A673 (cell line): ENCODE measurements at regions not wholly inside any gene's neighbourhood (a gene's known extent, or its start where the extent isn't known, plus 50 kb on each side); places are given as distances from the start of the nearest gene placed in this dataset.

ENCODE experiments used
- BruUV-seq: library from RNA; stranded (reverse); fragments of 400-500 nt; replicated peaks from 2 replicates; lab custom pipeline; 2021; lab: Mats Ljungman, UMichigan
- CTCF ChIA-PET: fragments of 300-600 bp; sonication (Branson Sonifier 250); formaldehyde crosslinking; loops from one replicate; lab custom pipeline; 2022; ENCODE audit warnings: antibody characterized with exemption; lab: Charles Lee
- POLR2A ChIA-PET: fragments of 300-600 bp; sonication (Branson Sonifier 250); formaldehyde crosslinking; loops from one replicate; lab custom pipeline; 2022; ENCODE audit warnings: antibody characterized with exemption; ENCODE audit not compliant: low non-redundant PET; lab: Charles Lee
- DNase-seq: peaks from one replicate; pipeline ENCODE4 v3.0.0-alpha.2; 2015; ENCODE audit warnings: low spot score
- H3K27ac ChIP-seq: fragments of 200-600 bp; sonication (generic); 2 replicates; pipeline ENCODE4 v1.5.1; 2016; ENCODE audit warnings: mixed run types, low read depth, mild to moderate bottlenecking, mixed read lengths, antibody characterized with exemption, low read length; ENCODE audit not compliant: poor library complexity, severe bottlenecking
- H3K27me3 ChIP-seq: fragments of 200-600 bp; sonication (generic); replicated peaks from 2 replicates; pipeline ENCODE4 v1.6.1; 2017; ENCODE audit warnings: mixed run types, low read depth, mild to moderate bottlenecking, mixed read lengths, antibody characterized with exemption, low read length; ENCODE audit not compliant: insufficient read depth, poor library complexity
- H3K36me3 ChIP-seq: fragments of 200-600 bp; sonication (generic); 2 replicates; pipeline ENCODE4 v1.6.1; 2016; ENCODE audit warnings: mixed run types, mild to moderate bottlenecking, mixed read lengths, antibody characterized with exemption, low read length; ENCODE audit not compliant: insufficient read depth, poor library complexity, severe bottlenecking
- H3K4me1 ChIP-seq: fragments of 200-600 bp; sonication (generic); 2 replicates; pipeline ENCODE4 v1.6.1; 2017; ENCODE audit warnings: mixed run types, mild to moderate bottlenecking, mixed read lengths, antibody characterized with exemption, low read length; ENCODE audit not compliant: insufficient read depth, poor library complexity, severe bottlenecking
- H3K4me3 ChIP-seq: fragments of 200-600 bp; sonication (generic); 2 replicates; pipeline ENCODE4 v1.5.1; 2016; ENCODE audit warnings: low read depth, mixed run types, mild to moderate bottlenecking, mixed read lengths, low read length; ENCODE audit not compliant: poor library complexity, severe bottlenecking
- H3K9me3 ChIP-seq: fragments of 200-600 bp; sonication (generic); 2 replicates; pipeline ENCODE4 v1.6.1; 2016; ENCODE audit warnings: mixed run types, low read depth, mild to moderate bottlenecking, mixed read lengths, antibody characterized with exemption, low read length; ENCODE audit not compliant: poor library complexity, severe bottlenecking
- EZH2 ChIP-seq: fragments of 200-600 bp; sonication (generic); IDR thresholded peaks from 2 replicates; pipeline ENCODE4 v1.6.1; 2017; ENCODE audit warnings: borderline replicate concordance, low read depth, mild to moderate bottlenecking, mixed read lengths, antibody characterized with exemption, low read length; ENCODE audit not compliant: poor library complexity, severe bottlenecking
- intact Hi-C: fragments of 100-400 bp; cut with micrococcal nuclease; formaldehyde crosslinking; loops from one replicate; pipeline ENCODE4 v1.10.0; 2022; ENCODE audit not compliant: unreplicated experiment
- TF ChIP-seq, protein P1 (sequence below): fragments of 300-800, 200-600 bp; sonication (generic); conservative IDR thresholded peaks from 2 replicates; pipeline ENCODE4 v1.5.1; 2017; ENCODE audit warnings: low read depth, mild to moderate bottlenecking, antibody characterized with exemption, low read length, moderate library complexity, mixed read lengths

DNA sequence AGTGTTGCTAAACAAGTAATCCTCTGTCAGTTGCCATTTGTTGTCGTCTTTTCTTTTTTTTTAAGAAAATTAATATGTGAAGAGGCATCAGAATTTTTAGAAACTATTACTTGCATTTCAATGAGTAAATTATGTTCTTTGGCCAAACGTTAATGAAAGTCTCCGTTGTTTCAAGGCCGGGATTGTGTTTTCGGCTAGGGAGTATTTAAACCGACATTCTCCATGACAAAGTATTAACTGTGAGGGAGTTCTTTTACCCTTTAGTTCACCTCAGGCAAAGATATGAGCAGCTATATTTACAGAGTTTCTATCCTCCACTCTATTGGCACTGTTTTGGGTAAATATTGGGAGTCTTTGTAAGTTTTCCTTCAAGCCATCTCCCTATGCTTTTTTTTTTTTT is 668.9 kb downstream of the METTL15 start:
- H3K27me3 ChIP-seq, result no peaks in the 10 kb centered on the region
- ChIA-PET POLR2A (no interaction called here), CTCF (no interaction called here)
- no peak for TF ChIP-seq EZH2
- H3K36me3 ChIP-seq, result no peaks in the 10 kb centered on the region
- intact Hi-C loops, result no loop called here
- H3K27ac ChIP-seq, result no peak overlapping the region
- H3K9me3 ChIP-seq, result peaks cover 21% of the 10 kb centered on the region
- no peaks in the 10 kb centered on the region for H3K4me1 ChIP-seq
- BruUV-seq, result no TSS peak
- DNase-seq, result no peak
- H3K4me3 ChIP-seq, result no peak overlapping the region

DNA sequence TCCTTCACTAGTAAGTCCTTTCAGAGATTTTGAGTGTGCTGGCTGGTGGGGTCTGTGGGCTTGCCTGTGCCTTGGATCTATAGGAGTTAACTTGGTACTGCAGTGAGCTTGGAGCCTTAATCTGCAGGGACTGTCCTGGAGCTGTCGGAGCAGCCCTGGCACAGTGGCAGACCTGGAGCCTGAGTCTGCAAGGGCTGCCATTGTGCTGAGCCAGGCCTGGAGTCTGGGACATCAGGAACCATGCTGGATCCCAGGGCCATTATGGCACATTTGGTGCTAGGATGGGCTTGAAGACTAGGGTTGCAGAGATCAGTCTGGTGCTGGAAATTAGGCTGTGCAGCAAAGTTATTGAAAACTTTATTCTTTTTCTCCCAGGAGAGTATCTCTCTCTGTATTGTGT is 665.4 kb downstream of the METTL15 start:
- DNase-seq, result no peak

DNA sequence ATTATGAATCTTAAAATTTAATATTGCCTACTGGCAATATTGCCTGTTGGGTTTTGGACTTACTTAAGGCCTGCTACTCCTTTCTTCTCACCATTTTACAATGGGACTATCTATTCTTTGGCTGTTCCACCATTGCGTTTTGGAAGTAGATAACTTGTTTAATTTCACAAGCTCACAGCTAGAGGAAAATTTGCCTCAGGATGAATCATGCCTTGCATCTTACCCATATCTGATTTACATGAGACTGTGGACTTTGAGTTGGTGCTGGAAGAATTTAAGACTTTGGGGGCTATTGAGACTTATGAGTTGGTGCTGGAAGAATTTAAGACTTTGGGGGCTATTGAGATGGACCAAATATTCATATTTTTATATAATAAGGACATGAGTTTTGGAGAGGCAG is 662.6 kb downstream of the METTL15 start:
- Histone ChIP-seq H3K27me3 (no peaks in the 10 kb centered on the region), H3K9me3 (peaks cover 15% of the 10 kb centered on the region), H3K4me1 (no peaks in the 10 kb centered on the region), H3K36me3 (no peaks in the 10 kb centered on the region), H3K27ac (no peak overlapping the region), H3K4me3 (no peak overlapping the region)
- TF ChIP-seq, protein P1, sequence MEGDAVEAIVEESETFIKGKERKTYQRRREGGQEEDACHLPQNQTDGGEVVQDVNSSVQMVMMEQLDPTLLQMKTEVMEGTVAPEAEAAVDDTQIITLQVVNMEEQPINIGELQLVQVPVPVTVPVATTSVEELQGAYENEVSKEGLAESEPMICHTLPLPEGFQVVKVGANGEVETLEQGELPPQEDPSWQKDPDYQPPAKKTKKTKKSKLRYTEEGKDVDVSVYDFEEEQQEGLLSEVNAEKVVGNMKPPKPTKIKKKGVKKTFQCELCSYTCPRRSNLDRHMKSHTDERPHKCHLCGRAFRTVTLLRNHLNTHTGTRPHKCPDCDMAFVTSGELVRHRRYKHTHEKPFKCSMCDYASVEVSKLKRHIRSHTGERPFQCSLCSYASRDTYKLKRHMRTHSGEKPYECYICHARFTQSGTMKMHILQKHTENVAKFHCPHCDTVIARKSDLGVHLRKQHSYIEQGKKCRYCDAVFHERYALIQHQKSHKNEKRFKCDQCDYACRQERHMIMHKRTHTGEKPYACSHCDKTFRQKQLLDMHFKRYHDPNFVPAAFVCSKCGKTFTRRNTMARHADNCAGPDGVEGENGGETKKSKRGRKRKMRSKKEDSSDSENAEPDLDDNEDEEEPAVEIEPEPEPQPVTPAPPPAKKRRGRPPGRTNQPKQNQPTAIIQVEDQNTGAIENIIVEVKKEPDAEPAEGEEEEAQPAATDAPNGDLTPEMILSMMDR, result no peak
- TF ChIP-seq EZH2, result no peak
- BruUV-seq, result no TSS peak
- intact Hi-C loops, result no loop called here
- ChIA-PET CTCF (no interaction called here), POLR2A (no interaction called here)
- DNase-seq, result no peak

More for the DNA sequence above, 665.4 kb downstream of the METTL15 start:
- CTCF ChIA-PET, result no interaction called here
- Histone ChIP-seq H3K4me3 (no peak overlapping the region), H3K4me1 (no peaks in the 10 kb centered on the region), H3K27ac (no peak overlapping the region), H3K9me3 (peaks cover 15% of the 10 kb centered on the region), H3K36me3 (no peaks in the 10 kb centered on the region), H3K27me3 (no peaks in the 10 kb centered on the region)
- TF ChIP-seq EZH2, result no peak
- TF ChIP-seq, protein P1, result no peak
- intact Hi-C loops, result no loop called here
- POLR2A ChIA-PET, result no interaction called here
- no TSS peak for BruUV-seq

DNA sequence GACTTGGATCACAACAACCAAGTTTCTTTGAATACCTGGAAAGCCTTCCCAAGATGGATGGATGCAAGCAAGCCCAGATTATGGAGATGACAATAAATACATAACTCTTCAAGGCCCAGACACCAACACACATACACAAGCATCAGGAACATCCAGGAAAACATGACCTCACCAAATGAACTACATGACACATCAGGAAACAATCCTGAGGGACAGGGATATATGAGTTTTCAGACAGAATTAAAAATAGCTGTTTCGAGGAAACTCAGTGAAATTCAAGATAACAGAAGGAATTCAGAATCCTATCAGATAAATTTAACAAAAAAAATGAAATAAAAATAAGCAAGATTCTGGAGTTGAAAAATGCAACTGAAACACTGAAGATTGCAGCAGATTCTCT is 659.4 kb downstream of the METTL15 start:
- Histone ChIP-seq H3K27me3 (no peaks in the 10 kb centered on the region), H3K36me3 (no peaks in the 10 kb centered on the region), H3K4me1 (no peaks in the 10 kb centered on the region), H3K9me3 (peaks cover 7% of the 10 kb centered on the region), H3K27ac (no peak overlapping the region), H3K4me3 (no peak overlapping the region)
- no peak for TF ChIP-seq EZH2
- TF ChIP-seq, protein P1, result no peak
- BruUV-seq, result no TSS peak
- intact Hi-C loops, result no loop called here
- CTCF ChIA-PET, result no interaction called here
- DNase-seq, result no peak
- POLR2A ChIA-PET, result no interaction called here
